ENCODE measurements at regions not wholly inside any gene's neighbourhood (a gene's known extent, or its start where the extent isn't known, plus 50 kb on each side); places are given as distances from the start of the nearest gene placed in this dataset.

- TF ChIP-seq CTCF (IDR thresholded peaks at IDR 0.05; ENCODE audit: low read depth, low read length), result no peak
- no peak for TF ChIP-seq EZH2phosphoT487 (IDR thresholded peaks at IDR 0.05; ENCODE audit: low read depth)
Observed at GRCh38 chr6:77401231-77401630, 62.1 kb downstream of the HTR1B start.

Data from OCI-LY3 (cell line).